Gastrocnemius medialis (tissue), 4 donors: ENCODE measurements at regions not wholly inside any gene's neighbourhood (a gene's known extent, or its start where the extent isn't known, plus 50 kb on each side); places are given as distances from the start of the nearest gene placed in this dataset.

ENCODE experiments used
- ATAC-seq, 2 donors: fragments of 150-250 bp; one replicate each; pipeline ENCODE4 v1.9.1; 2016
- DNase-seq, 2 donors: peaks; one replicate each; pipeline ENCODE4 v3.0.0-alpha.2; 2019
- H3K27ac ChIP-seq, 4 donors: fragments of 200-600 bp; sonication (generic); 1 replicate in 1 of 4; 2 replicates in 3 of 4; pipeline ENCODE4 v1.5.1; 2016 to 2018; ENCODE audit warnings: mild to moderate bottlenecking in 2 of 4, moderate library complexity in 1 of 4
- H3K27me3 ChIP-seq, 3 donors: fragments of 200-600 bp; sonication (generic) in 2 of 3; 1 replicate in 1 of 3; 2 replicates in 2 of 3; pipeline versions ENCODE4 v1.5.1 to v1.6.0; 2016 to 2019; ENCODE audit warnings: mild to moderate bottlenecking in 1 of 3, moderate library complexity in 1 of 3
- H3K36me3 ChIP-seq, 2 donors: fragments of 200-600 bp; sonication (generic) in 1 of 2; one replicate each; pipeline ENCODE4 v1.5.1; 2017 to 2018
- H3K4me1 ChIP-seq, 2 donors: fragments of 200-600 bp; sonication (generic) in 1 of 2; one replicate each; pipeline ENCODE4 v1.5.1; 2016 to 2017; ENCODE audit warnings: mild to moderate bottlenecking in 2 of 2
- H3K4me3 ChIP-seq, 4 donors: fragments of 200-600 bp; sonication (generic) in 3 of 4; 1 replicate in 1 of 4; 2 replicates in 3 of 4; pipeline ENCODE4 v1.5.1; 2016 to 2019; ENCODE audit warnings: mild to moderate bottlenecking in 2 of 4
- H3K9me3 ChIP-seq, 3 donors: fragments of 200-600 bp; sonication (generic) in 2 of 3; 1 replicate in 1 of 3; 2 replicates in 2 of 3; pipeline ENCODE4 v1.5.1; 2016 to 2019
- CTCF ChIP-seq, 5 experiments: fragments of 450-650 bp in 3 of 5; fragments of 200-600 bp in 2 of 5; sonication (generic) in 2 of 5; IDR thresholded peaks in 4 of 5; conservative IDR thresholded peaks in 1 of 5; 1 replicate in 4 of 5; 2 replicates in 1 of 5; pipeline ENCODE4 v1.5.1; 2016 to 2019; ENCODE audit warnings: antibody characterized with exemption in 5 of 5, mild to moderate bottlenecking in 3 of 5, moderate library complexity in 3 of 5
- POLR2A ChIP-seq, 2 donors: fragments of 450-650 bp; IDR thresholded peaks; one replicate each; pipeline ENCODE4 v1.6.1; 2017; ENCODE audit warnings: antibody characterized with exemption in 2 of 2, mild to moderate bottlenecking in 2 of 2, moderate library complexity in 2 of 2
- in situ Hi-C, 4 donors: fragments of 200-750 bp; cut with MboI; loops; one replicate each; pipeline versions ENCODE4 v1.15.0 to v1.8.0; 2017; ENCODE audit warnings: low sequenced_read_pairs in 4 of 4
- intact Hi-C: fragments of 100-400 bp; cut with DNase I; formaldehyde crosslinking; loops from one replicate; pipeline ENCODE4 v1.15.1; 2023; ENCODE audit warnings: low total_unique reads

DNA sequence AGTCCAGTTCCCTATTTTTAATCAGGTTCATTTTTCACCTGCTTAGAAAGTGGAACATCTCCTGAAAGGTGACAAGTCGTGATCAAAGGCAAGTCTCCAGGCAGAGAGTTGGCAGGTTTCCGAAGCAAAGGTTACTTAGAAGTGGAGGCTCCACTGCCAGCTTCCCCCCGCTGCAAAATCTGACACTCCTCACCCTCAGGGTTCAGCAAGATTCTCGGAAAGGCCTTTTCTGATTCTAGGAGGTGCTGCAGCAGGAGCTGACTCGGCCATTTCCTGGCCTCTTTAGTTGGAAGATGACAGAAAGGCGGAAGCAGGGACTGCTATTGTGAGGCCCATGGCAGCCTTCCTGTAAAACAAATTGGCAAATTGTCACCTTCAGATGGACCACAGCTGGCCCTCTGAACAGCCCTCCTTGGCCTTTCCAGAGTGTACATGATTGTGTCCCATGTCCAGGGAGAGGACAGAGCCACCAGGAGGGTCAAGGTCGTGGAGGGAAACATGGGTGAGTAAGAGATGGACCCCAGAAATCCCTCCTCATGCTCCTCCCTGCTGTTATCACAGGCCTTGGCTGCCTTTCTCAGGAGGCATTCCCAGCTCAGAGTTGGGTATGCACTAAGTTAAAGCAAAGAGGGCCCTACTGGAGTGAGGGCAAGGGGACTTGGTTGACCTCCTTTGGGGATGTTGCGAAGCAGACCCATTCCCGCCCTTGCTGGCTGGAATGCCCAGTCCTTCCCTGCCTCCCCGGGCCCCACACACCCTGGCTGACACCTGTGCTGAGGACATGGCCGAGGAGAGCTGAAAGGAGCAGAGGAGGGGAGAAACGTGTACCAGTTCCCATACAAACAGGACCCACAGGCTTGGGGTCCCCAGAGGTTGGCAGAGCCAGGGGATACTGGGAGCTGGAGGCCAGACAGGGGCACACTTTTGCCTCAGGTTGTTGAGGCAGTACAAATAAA, 115.5 kb upstream of the IRF2BP2 start:
- H3K27ac ChIP-seq, result peak overlapping the region; percentile 93 to 98 (median 96)
- H3K4me1 ChIP-seq, result peaks cover 78% of the 10 kb centered on the region in 2 donors
- ATAC-seq (peak in 1 of 2 donors; percentile 1), DNase-seq (peak in 1 of 2 donors; percentile 78)
- H3K36me3 ChIP-seq, result no peaks in the 10 kb centered on the region
- intact Hi-C loops (loop anchor here (1.0 to 2.0 kb wide), 5 partner anchors 29 to 225 kb away; no protein-coding TSS in a partner anchor), in situ Hi-C loops (loop anchor here (5.0 to 25.0 kb wide), 10 partner anchors 112 to 362 kb away; partner anchors contain the start of gene TARBP1 (in 1 of the 4))
- H3K9me3 ChIP-seq, result no peaks in the 10 kb centered on the region
- H3K27me3 ChIP-seq, result no peaks in the 10 kb centered on the region
- H3K4me3 ChIP-seq, result peak overlapping the region in 2 of 4 donors; percentile 16 to 30
- TF ChIP-seq CTCF (IDR thresholded peaks at IDR 0.05 in 4 of 5, conservative IDR thresholded peaks at IDR 0.05 in 1 of 5) (no peak), POLR2A (IDR thresholded peaks at IDR 0.05) (no peak)

DNA sequence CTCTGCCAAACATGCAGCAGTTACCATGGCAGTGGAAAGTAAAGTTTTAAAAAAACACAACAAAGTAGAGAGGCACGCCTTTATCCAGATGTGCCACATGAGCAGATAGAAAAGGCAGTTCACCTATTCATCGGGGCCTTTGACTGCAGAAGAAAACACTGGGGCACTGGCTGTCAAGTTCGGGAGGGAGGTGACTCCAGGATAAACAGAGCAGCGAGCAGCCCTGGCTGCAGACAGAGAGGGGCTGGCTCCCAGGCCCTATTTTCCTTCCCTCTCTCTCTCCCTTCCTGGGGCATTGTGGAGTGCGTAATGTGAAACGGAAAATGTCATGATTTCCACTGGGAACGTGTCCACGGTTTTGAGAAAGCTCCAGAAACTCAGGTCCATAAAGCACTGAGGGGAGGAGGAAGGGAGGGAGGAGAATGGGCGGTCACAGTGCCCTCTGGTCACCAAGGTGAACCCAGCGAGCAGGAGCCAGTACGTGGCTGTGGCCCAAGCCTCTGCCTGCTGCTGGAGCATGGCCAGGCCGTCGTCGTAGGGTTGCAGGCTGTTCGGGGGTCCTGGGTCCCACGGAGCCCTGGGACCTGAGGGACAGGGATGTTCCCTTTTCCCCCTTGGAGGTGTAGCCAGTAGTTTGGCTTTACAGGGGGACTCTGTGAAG, 114.7 kb upstream of the IRF2BP2 start:
- Histone ChIP-seq H3K4me3 (peak overlapping the region; percentile 3 to 36 (median 23)), H3K36me3 (no peaks in the 10 kb centered on the region), H3K27me3 (no peaks in the 10 kb centered on the region), H3K4me1 (peaks cover 86% of the 10 kb centered on the region in 2 donors), H3K9me3 (no peaks in the 10 kb centered on the region), H3K27ac (peak overlapping the region; percentile 93 to 98 (median 96))
- ATAC-seq (peak; percentile 35 to 37), DNase-seq (peak in 1 of 2 donors; percentile 80)
- intact Hi-C loops, result loop anchor here (2.0 to 5.0 kb wide), 5 partner anchors 163 to 273 kb away; no protein-coding TSS in a partner anchor
- TF ChIP-seq CTCF (IDR thresholded peaks at IDR 0.05 in 4 of 5, conservative IDR thresholded peaks at IDR 0.05 in 1 of 5) (no peak), POLR2A (IDR thresholded peaks at IDR 0.05) (no peak)
- in situ Hi-C loops, result loop anchor here (5.0 to 25.0 kb wide), 10 partner anchors 113 to 363 kb away; partner anchors contain the start of gene TARBP1 (in 1 of the 4)

GRCh38 chr1:234722904-234723720, 113.1 kb upstream of the IRF2BP2 start:
- H3K36me3 ChIP-seq, result no peaks in the 10 kb centered on the region
- H3K9me3 ChIP-seq, result no peaks in the 10 kb centered on the region
- intact Hi-C loops, result loop anchor here (2.0 to 5.0 kb wide), 4 partner anchors 164 to 352 kb away; no protein-coding TSS in a partner anchor
- peaks cover 95 to 96% of the 10 kb centered on the region in 2 donors for H3K4me1 ChIP-seq
- in situ Hi-C loops, result loop anchor here in 2 of 4 donors (10.0 kb wide), 2 partner anchors 142 to 228 kb away; no protein-coding TSS in a partner anchor
- TF ChIP-seq CTCF (IDR thresholded peaks at IDR 0.05 in 4 of 5, conservative IDR thresholded peaks at IDR 0.05 in 1 of 5), result no peak
- H3K27ac ChIP-seq, result peak overlapping the region; percentile 93 to 98 (median 96)
- peak; percentile 6 to 11 for ATAC-seq
- no peaks in the 10 kb centered on the region for H3K27me3 ChIP-seq
- H3K4me3 ChIP-seq, result peak overlapping the region; percentile 5 to 27 (median 10)
- peak in 1 of 2 donors; percentile 73 for DNase-seq

DNA sequence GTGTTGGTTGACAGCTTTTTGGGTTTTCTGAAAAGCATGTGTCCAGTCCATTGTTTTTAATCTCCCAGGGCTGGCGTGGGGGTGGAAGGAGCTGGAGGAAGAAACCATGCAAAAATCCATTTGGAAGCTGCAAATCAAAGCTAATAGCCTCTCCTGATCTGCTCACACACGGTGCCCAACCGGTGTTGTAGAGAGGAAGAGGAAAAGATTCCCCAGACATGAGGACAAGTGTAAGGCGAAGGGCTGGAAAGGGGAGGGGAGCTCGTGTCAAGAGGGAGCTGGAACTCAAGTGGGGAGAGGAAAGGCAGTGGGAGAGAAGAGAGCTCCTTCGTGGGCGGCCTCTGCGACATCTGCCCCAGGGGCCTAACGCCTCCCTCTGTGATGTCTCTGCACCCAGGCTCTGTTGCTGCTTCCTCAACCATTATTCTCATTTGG, 112.3 kb upstream of the IRF2BP2 start:
- in situ Hi-C loops, result loop anchor here in 2 of 4 donors (10.0 kb wide), 2 partner anchors 143 to 227 kb away; no protein-coding TSS in a partner anchor
- Histone ChIP-seq H3K36me3 (no peaks in the 10 kb centered on the region), H3K27me3 (no peaks in the 10 kb centered on the region), H3K27ac (peak overlapping the region; percentile 93 to 98 (median 96)), H3K4me1 (peaks cover 95 to 96% of the 10 kb centered on the region in 2 donors), H3K9me3 (no peaks in the 10 kb centered on the region), H3K4me3 (no peak overlapping the region)
- no peak for TF ChIP-seq POLR2A (IDR thresholded peaks at IDR 0.05)
- DNase-seq (no peak), ATAC-seq (no peak)
- intact Hi-C loops, result loop anchor here (2.0 to 5.0 kb wide), 4 partner anchors 165 to 353 kb away; no protein-coding TSS in a partner anchor
